GM18498 (cell line): ENCODE measurements at regions not wholly inside any gene's neighbourhood (a gene's known extent, or its start where the extent isn't known, plus 50 kb on each side); places are given as distances from the start of the nearest gene placed in this dataset.
"Not testable (repeated sequence)": the region's sequence is repeated elsewhere in the genome, so short reads cannot be mapped to it uniquely, and the experiment has no call there.

Experiments used
- ATAC-seq: cut with Tn5 transposase; IDR thresholded peaks from one replicate; pipeline ENCODE4 v1.9.1; 2021; ENCODE audit warnings: mild to moderate bottlenecking, moderate library complexity; ENCODE audit not compliant: unreplicated experiment

DNA sequence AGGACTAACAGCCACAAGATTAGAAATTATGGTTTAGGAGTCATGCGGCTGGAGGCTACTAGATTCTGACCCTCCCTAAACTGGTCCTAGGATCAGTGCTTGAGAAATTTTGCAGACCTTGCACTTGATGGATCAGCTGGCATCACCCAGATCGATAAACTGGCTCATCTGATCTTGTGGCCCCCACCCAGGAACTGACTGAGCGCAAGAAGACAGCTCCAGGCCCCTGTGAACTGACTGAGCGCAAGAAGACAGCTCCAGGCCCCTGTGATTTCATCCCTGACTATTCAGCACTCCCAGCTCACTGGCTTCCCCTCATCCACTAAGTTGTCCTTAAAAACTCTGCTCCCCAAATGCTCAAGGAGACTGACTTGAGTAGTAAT, 67.8 kb downstream of the MRPL36 start:
- ATAC-seq, result not testable (repeated sequence)

- no peak for ATAC-seq
These were observed 68.5 kb downstream of the MRPL36 start for GRCh38 chr5:1731091-1731639.

GRCh38 chr5:1730487-1730847, 69.2 kb downstream of the MRPL36 start:
- ATAC-seq, result no peak

DNA sequence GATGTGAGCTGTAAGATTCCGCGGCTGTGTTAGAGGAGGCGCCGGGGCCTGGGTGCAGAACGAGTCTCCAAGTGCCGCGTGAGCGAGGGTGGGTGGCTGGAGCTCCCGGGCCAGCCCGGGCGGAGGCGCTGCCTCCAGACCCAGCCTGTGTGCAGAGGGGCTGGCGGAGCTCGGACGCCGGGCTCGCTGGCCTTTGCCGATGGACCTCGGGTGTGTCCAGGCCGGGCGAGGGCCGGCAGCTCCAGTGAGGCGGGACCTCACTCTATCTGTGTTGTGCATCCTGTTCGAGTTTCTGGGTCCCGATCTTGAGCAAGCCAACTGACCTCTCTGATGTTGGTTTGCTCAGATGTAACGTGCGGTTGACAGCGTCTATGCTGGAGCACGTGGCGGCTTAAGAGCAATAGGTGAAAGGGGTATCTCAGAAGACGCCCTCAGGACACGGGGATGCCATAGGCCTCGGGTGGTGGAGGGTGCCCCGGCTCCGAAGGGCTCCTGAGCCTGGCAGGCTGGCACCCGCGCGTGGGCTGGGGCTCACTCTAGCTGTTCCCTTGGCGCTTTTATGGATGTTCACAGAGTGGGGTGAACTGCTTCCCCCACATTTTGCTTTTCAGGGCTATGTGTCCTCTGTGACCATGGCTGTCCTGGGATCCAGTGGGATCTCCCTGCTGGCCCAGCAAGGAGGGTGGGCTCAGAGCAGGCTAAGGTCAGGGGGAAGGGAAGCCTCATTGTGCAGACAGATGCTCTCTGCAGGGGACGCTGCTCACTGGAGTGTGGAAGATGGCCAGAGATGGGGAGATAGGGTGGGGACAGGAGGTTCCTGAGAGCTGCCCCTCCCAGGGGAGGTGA, 69.8 kb downstream of the MRPL36 start:
- ATAC-seq, result no peak

DNA sequence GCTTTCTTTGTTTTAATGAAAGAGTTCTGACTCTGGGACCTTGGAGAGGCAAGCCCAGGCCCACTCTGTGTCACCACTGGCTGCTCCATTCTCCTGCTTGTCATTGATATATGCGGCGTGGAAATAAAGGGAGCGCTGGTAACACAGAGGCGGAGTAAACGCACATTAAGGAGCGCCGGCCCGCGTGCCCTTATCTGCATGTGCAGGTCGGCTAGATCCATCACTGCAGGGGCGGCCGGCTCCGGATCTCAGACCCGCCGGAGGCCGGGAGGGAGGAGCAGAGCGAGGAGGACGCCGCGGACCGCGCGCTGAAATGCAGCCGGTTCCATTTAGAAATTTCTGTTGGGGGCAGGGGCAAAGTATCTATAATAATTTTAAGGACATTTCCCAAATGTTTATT, 70.8 kb downstream of the MRPL36 start:
- ATAC-seq, result no peak

GRCh38 chr5:1727571-1727970, 72.1 kb downstream of the MRPL36 start:
- no peak for ATAC-seq

DNA sequence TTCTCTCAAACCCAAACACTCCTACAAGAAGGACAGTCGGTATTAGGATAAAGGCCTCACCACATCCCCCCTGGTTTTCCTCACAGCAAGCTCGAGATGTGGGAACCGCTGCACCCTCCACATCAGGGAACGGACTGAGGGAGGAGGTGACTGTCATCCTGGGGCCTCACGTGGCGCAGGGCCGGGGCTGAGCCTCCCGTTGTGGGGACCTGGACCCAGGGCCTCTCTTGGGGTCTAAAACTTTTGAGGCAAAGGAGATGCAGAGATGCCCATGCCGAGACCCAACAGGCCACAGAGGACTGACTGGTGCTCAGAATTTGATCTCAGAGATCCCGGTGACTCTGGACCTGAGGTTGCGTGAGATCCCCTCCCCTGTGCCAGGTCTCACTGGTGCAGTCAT, 72.7 kb downstream of the MRPL36 start:
- no peak for ATAC-seq

GRCh38 chr5:1726469-1726865, 73.2 kb downstream of the MRPL36 start:
- ATAC-seq, result no peak

DNA sequence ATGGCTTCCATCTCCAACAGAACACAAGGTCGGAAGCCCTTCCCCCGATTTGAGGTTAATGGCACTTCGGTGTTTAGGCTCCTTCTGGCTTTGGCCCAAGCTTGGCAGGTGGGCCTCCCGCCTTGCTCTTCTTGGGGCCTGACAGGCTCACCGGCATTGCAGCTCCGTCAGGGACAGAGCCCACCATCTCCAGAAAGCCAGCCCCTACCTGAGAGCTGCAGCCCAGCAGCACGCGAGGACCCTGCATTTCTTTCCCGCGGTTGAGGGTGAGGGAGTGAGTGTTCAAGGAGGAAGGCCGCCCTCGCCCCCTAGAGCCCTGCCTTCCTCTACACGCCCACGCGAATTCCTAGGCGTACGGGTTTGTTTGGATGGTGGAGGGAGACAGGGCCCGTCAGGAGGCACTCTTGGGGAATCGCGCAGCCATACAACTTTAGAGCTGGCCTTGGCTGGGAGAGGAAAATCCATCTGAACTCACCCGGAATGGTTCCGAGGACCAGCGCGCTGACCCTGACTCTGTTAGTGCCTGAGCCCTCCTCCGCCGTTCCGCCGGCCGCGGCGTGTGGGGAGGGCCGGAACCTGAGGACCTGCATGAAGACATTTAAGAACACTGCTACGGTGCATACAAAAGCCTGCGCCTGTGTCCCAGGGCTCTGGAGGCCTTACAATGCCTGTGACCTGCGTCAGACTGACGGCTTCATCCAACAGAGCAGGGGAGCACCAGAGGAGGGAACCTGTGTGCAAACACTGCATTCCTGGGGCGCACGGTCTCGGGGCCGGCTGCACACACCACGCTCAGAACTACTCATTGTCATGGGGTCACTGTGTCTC, 73.8 kb downstream of the MRPL36 start:
- no peak for ATAC-seq

GRCh38 chr5:1724822-1725602, 74.6 kb downstream of the MRPL36 start:
- no peak for ATAC-seq

DNA sequence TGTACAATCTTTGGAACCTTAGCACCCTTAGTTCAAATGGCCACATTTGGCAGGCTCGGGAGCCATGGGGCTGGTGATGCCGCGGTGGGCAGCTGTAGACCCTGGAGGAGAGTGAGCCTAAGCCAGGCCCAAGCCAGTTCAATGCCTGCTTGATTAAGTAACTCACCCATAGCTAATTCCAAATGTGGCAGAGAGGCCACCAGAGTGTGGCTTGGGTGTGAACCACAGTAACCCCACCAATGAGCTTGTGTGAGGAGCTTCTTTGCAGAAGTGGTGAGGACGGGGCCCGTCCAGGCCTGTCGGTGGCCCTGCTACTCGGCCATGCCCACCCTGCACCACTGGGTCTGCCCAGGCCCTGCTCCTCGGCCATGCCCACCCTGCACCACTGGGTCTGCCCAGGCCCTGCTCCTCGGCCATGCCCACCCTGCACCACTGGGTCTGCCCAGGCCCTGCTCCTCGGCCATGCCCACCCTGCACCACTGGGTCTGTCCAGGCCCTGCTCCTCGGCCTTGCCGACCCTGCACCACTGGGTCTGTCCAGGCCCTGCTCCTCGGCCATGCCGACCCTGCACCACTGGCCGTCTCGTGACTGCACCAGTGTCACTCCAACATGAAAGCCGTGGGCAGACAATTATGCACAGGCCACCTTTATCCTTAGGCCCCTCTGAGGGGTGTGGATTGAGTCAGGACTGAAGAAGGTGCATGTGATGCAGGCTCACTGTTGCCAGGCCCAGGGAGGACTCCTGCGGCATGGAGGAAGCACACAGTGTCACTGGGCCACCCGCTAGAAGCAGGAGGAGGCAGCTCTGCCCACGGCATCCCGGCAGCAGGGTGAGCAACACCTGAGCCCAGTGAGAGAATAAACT, 75.4 kb downstream of the MRPL36 start:
- ATAC-seq, result no peak

- ATAC-seq, result no peak
These were observed 76.2 kb downstream of the MRPL36 start for GRCh38 chr5:1723476-1723875.

- ATAC-seq, result no peak
These were observed 76.8 kb downstream of the MRPL36 start for GRCh38 chr5:1722877-1723276.

DNA sequence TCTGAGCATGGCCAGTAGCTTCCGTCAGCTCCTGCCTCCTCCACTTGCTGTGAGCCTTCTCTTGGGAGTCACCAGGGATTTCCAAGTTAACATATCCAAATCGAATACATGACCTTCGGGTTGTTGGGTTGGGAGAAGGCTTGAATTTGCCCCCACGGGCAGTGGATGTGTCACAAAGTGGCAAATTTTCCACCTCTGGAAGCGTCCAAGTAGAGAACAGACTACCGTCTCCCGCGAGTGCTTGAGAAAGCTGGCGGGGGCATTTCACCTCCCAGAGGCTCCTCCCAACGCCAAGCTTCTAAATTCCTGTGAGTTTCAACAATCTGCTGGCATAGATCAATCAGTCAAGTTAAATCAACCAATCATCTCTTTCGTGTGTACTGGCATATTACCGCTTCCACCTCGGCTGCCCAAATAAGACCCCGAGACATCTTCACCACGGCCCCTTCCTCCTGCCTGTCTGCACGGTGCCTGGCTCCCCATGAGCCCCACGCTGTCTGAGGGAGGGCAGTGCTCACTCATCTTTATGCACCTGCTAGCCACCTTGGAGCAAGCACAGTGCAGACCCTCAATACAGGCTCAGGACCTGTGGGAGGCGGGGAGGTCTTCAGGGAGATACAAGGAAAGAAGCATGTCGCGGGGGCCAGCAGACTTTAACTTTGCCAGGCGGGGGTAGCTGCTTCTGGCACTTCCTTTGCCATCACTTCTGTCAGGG, 79.1 kb downstream of the MRPL36 start:
- no peak for ATAC-seq

DNA sequence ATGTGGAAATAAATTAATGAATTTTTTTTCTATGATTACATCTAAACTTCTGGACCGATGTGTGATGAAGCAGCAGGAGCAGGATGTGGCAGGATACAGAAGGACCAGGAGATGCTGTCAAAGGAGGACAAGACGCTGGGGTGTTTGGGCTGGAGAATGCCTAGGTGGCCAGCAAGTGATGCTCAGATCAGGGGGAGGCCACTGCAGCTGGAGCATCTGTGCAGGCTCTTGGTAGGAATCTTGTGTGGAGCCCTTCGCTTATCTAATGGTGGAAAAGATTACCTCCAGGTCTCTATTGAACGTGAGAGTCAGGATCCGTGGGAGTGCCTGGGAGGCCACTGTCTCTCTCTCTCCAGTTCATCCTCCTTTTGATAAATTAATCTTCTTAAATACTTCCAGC, 79.8 kb downstream of the MRPL36 start:
- no peak for ATAC-seq

DNA sequence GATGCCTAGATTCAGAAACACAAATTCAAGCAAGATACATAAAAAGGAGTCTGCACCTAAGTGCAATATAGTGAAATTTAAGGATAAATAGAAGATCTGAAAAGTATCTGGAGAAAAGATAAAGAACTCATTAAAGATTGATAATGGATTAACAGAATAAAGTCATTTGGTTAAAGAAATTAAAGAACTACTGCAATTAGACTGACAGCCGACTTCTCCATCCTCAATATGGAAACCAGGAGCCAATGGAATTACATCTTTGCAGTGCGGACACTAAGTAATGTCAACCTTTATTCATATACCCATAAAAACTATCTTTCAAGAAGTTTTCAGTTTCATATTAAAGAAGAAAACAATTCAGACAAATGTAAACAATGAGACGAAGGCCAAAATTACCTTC, 81.0 kb downstream of the MRPL36 start:
- ATAC-seq, result no peak

- not testable (repeated sequence) for ATAC-seq
These were observed 89.5 kb downstream of the MRPL36 start for GRCh38 chr5:1710091-1710490.

DNA sequence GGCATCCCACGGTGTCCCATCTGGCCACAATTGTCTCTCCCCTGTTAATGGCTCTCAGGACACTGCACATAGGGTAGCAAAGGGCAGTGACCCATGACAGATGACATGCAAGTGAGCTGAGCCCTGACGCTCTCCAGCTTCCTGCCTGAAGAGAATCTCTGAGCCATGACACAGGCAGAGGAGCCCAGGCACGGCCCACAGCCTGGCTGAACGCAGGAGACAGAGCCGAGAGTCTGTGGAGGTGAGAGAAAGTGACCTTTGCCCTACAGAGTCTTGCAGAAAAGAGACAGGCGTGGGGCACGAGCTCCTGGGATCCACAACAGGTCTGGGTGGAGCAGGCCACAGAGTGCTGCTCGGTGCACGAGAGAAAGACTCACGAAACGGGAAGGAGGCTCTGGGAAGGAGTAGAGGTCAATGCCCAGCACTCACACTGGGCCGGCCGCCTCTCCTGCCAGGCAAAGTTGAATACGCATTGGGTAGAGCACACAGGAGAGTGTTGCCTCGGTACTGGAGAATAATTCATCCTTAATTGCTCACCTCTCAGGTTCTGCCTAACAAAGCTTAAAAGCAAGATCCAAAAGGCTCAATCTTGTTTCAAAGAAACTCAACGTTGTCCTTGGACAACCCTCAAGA, 90.3 kb downstream of the MRPL36 start:
- ATAC-seq, result no peak

- no peak for ATAC-seq
These were observed 91.0 kb downstream of the MRPL36 start for GRCh38 chr5:1708592-1709141.
